ENCODE measurements at regions not wholly inside any gene's neighbourhood (a gene's known extent, or its start where the extent isn't known, plus 50 kb on each side); places are given as distances from the start of the nearest gene placed in this dataset.

GRCh38 chrX:28349888-28350287 lies 237.4 kb upstream of the IL1RAPL1 start:
- TF ChIP-seq CREB1 (CRISPR knock-in tag; IDR thresholded peaks at IDR 0.05), result no peak
- no peak for TF ChIP-seq SP1 (CRISPR knock-in tag; conservative IDR thresholded peaks at IDR 0.05)
- no peak for TF ChIP-seq TCF7 (CRISPR knock-in tag; IDR thresholded peaks at IDR 0.05; ENCODE audit: low read depth)
- TF ChIP-seq SOX15 (CRISPR knock-in tag; IDR thresholded peaks at IDR 0.05), result no peak
- TF ChIP-seq, protein P1, sequence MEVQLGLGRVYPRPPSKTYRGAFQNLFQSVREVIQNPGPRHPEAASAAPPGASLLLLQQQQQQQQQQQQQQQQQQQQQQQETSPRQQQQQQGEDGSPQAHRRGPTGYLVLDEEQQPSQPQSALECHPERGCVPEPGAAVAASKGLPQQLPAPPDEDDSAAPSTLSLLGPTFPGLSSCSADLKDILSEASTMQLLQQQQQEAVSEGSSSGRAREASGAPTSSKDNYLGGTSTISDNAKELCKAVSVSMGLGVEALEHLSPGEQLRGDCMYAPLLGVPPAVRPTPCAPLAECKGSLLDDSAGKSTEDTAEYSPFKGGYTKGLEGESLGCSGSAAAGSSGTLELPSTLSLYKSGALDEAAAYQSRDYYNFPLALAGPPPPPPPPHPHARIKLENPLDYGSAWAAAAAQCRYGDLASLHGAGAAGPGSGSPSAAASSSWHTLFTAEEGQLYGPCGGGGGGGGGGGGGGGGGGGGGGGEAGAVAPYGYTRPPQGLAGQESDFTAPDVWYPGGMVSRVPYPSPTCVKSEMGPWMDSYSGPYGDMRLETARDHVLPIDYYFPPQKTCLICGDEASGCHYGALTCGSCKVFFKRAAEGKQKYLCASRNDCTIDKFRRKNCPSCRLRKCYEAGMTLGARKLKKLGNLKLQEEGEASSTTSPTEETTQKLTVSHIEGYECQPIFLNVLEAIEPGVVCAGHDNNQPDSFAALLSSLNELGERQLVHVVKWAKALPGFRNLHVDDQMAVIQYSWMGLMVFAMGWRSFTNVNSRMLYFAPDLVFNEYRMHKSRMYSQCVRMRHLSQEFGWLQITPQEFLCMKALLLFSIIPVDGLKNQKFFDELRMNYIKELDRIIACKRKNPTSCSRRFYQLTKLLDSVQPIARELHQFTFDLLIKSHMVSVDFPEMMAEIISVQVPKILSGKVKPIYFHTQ (CRISPR knock-in tag; IDR thresholded peaks at IDR 0.05), result no peak
- TF ChIP-seq CTCF (IDR thresholded peaks at IDR 0.05), result no peak
- TF ChIP-seq ZNF512 (CRISPR knock-in tag; IDR thresholded peaks at IDR 0.05; ENCODE audit: borderline replicate concordance), result no peak
- no peak for TF ChIP-seq ZBTB43 (CRISPR knock-in tag; IDR thresholded peaks at IDR 0.05)
- no peak for TF ChIP-seq IRF2 (CRISPR knock-in tag; IDR thresholded peaks at IDR 0.05; ENCODE audit: borderline replicate concordance, low read depth)
- TF ChIP-seq ZNF232 (CRISPR knock-in tag; IDR thresholded peaks at IDR 0.05), result no peak
- TF ChIP-seq, protein P2, sequence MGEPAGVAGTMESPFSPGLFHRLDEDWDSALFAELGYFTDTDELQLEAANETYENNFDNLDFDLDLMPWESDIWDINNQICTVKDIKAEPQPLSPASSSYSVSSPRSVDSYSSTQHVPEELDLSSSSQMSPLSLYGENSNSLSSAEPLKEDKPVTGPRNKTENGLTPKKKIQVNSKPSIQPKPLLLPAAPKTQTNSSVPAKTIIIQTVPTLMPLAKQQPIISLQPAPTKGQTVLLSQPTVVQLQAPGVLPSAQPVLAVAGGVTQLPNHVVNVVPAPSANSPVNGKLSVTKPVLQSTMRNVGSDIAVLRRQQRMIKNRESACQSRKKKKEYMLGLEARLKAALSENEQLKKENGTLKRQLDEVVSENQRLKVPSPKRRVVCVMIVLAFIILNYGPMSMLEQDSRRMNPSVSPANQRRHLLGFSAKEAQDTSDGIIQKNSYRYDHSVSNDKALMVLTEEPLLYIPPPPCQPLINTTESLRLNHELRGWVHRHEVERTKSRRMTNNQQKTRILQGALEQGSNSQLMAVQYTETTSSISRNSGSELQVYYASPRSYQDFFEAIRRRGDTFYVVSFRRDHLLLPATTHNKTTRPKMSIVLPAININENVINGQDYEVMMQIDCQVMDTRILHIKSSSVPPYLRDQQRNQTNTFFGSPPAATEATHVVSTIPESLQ (CRISPR knock-in tag; IDR thresholded peaks at IDR 0.05), result no peak
- no peak for TF ChIP-seq NFYB (CRISPR knock-in tag; conservative IDR thresholded peaks at IDR 0.05; ENCODE audit: low read depth)
- TF ChIP-seq, protein P3, sequence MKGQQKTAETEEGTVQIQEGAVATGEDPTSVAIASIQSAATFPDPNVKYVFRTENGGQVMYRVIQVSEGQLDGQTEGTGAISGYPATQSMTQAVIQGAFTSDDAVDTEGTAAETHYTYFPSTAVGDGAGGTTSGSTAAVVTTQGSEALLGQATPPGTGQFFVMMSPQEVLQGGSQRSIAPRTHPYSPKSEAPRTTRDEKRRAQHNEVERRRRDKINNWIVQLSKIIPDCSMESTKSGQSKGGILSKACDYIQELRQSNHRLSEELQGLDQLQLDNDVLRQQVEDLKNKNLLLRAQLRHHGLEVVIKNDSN (CRISPR knock-in tag; IDR thresholded peaks at IDR 0.05), result no peak
- TF ChIP-seq, protein P4, sequence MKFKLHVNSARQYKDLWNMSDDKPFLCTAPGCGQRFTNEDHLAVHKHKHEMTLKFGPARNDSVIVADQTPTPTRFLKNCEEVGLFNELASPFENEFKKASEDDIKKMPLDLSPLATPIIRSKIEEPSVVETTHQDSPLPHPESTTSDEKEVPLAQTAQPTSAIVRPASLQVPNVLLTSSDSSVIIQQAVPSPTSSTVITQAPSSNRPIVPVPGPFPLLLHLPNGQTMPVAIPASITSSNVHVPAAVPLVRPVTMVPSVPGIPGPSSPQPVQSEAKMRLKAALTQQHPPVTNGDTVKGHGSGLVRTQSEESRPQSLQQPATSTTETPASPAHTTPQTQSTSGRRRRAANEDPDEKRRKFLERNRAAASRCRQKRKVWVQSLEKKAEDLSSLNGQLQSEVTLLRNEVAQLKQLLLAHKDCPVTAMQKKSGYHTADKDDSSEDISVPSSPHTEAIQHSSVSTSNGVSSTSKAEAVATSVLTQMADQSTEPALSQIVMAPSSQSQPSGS (CRISPR knock-in tag; IDR thresholded peaks at IDR 0.05; ENCODE audit: borderline replicate concordance, low read depth), result no peak
